ENCODE measurements at regions not wholly inside any gene's neighbourhood (a gene's known extent, or its start where the extent isn't known, plus 50 kb on each side); places are given as distances from the start of the nearest gene placed in this dataset.

DNA sequence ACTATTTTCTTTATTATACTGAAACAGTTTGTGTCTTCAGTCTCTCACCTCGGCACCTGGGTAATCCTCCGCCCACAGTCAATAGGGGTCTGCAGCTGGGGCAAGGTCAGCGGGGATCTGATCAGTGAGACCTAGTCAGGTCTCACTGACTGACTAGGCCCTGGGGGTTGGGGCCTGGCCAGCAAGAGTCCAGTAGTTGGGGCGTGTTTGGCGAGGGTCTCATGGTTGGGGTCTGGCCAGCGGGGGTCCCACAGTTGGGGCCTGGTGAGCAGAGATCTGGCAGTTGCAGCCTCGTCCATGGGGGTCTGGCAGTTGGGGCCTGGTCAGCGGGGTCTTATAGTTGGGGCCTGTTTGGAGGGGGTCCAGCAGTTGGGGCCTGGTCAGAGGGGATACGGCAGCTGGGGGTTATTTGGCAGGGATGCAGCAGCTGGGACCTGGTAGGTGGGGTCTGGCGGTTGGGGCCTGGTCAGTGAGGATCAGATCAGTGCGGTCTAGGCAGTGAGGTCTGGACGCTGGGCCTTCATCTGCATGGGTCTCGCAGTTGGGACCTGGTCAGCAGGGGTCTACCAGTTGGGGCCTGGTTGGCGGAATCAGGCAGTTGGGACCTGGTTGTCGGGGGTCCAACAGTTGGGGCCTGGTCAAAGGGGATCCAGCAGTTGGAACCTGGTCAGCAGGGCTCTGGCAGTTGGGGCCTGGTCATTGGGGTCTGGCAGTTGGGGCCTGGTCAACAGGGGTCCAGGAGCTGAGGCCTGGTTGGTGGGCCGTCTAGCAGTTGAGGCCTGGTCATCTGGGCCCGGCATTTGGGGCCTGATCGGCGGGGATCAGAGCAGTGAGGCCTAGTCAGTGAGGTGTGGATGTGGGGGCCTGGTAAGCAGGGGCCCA lies 61.1 kb upstream of the TPM4 start:
- Histone ChIP-seq H3K79me2 (ENCODE audit: insufficient read depth, low read length) (no peaks in the 10 kb centered on the region), H3K4me1 (ENCODE audit: control insufficient read depth in 1 of 2, insufficient read depth in 2 of 2, low read length in 2 of 2) (peaks cover 2 to 3% of the 10 kb centered on the region in 2 donors), H4K20me1 (ENCODE audit: insufficient read depth, low read length) (no peaks in the 10 kb centered on the region), H3K27ac (ENCODE audit: low read depth in 1 of 2, low read length in 2 of 2) (no peak overlapping the region), H3K9ac (ENCODE audit: insufficient read depth, low read length, poor library complexity, severe bottlenecking) (no peak overlapping the region), H3K4me3 (replicated peaks in 1 of 3; ENCODE audit: low read depth in 2 of 3, low read length in 3 of 3) (no peak overlapping the region), H2AFZ (ENCODE audit: insufficient read depth, low read depth, low read length, poor library complexity, severe bottlenecking) (no peak overlapping the region), H3K27me3 (ENCODE audit: control insufficient read depth in 2 of 2, insufficient read depth in 2 of 2, low read length in 2 of 2) (no peaks in the 10 kb centered on the region), H3K9me3 (replicated peaks in 1 of 2; ENCODE audit: control insufficient read depth in 1 of 2, insufficient read depth in 1 of 2, low read length in 2 of 2) (no peaks in the 10 kb centered on the region), H3K4me2 (replicated peaks; ENCODE audit: extremely low read depth, low read length, poor library complexity, severe bottlenecking) (no peak overlapping the region), H3K36me3 (replicated peaks in 1 of 2; ENCODE audit: control insufficient read depth in 1 of 2, insufficient read depth in 2 of 2, low read length in 2 of 2) (no peaks in the 10 kb centered on the region)
- peak in 1 of 3 donors; percentile 1 for DNase-seq
- 89% methylated on average over 19 of the region's 19 CpGs for WGBS (ENCODE audit: insufficient coverage)
- Mint-ChIP-seq H3K27me3 (ENCODE audit: low read depth in 3 of 3) (peaks cover 0 to 2% (median 1%) of the 10 kb centered on the region in 3 donors), H3K27ac (peak overlapping the region in 2 of 7 donors; percentile 18 to 37), H3K9me3 (peaks cover 0 to 5% (median 0%) of the 10 kb centered on the region in 7 donors), H3K36me3 (no peaks in the 10 kb centered on the region), H3K4me3 (no peak overlapping the region), H3K4me1 (peaks cover 7% of the 10 kb centered on the region)
- TF ChIP-seq, protein P1, sequence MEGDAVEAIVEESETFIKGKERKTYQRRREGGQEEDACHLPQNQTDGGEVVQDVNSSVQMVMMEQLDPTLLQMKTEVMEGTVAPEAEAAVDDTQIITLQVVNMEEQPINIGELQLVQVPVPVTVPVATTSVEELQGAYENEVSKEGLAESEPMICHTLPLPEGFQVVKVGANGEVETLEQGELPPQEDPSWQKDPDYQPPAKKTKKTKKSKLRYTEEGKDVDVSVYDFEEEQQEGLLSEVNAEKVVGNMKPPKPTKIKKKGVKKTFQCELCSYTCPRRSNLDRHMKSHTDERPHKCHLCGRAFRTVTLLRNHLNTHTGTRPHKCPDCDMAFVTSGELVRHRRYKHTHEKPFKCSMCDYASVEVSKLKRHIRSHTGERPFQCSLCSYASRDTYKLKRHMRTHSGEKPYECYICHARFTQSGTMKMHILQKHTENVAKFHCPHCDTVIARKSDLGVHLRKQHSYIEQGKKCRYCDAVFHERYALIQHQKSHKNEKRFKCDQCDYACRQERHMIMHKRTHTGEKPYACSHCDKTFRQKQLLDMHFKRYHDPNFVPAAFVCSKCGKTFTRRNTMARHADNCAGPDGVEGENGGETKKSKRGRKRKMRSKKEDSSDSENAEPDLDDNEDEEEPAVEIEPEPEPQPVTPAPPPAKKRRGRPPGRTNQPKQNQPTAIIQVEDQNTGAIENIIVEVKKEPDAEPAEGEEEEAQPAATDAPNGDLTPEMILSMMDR (IDR thresholded peaks at IDR 0.05): no peak
- intact Hi-C loops (cut with micrococcal nuclease): no loop called here

DNA sequence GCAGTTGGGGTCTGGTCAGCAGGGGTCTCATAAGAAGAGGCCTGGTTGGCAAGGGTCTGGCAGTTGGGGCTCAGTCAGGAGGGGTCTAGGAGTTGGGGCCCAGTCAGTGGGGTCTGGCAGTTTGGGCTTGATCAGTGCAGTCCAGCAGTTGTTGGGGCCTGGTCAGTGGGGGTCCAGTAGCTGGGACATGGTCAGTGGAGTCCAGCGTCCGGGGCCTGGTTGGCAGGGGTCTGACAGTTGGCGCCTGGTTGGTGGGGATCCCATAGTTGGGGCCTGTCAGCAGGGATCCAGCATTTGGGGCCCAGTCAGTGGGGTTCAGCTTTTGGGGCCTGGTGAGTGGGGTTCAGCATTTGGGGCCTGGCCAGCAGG lies 60.5 kb upstream of the TPM4 start:
- H3K4me3 ChIP-seq (replicated peaks in 1 of 3; ENCODE audit: low read depth in 2 of 3, low read length in 3 of 3): no peak overlapping the region
- Mint-ChIP-seq H3K27me3 (ENCODE audit: low read depth in 3 of 3) (peaks cover 0 to 2% (median 1%) of the 10 kb centered on the region in 3 donors), H3K27ac (peak overlapping the region in 2 of 7 donors; percentile 23 to 62), H3K9me3 (peaks cover 0 to 5% (median 0%) of the 10 kb centered on the region in 7 donors), H3K4me3 (no peak overlapping the region), H3K4me1 (peaks cover 7% of the 10 kb centered on the region), H3K36me3 (no peaks in the 10 kb centered on the region)
- no peaks in the 10 kb centered on the region for H3K9me3 ChIP-seq (replicated peaks in 1 of 2; ENCODE audit: control insufficient read depth in 1 of 2, insufficient read depth in 1 of 2, low read length in 2 of 2)
- H3K27ac ChIP-seq (ENCODE audit: low read depth in 1 of 2, low read length in 2 of 2): no peak overlapping the region
- H2AFZ ChIP-seq (ENCODE audit: insufficient read depth, low read depth, low read length, poor library complexity, severe bottlenecking): no peak overlapping the region
- no peaks in the 10 kb centered on the region for H4K20me1 ChIP-seq (ENCODE audit: insufficient read depth, low read length)
- H3K4me1 ChIP-seq (ENCODE audit: control insufficient read depth in 1 of 2, insufficient read depth in 2 of 2, low read length in 2 of 2): peaks cover 3 to 5% of the 10 kb centered on the region in 2 donors
- intact Hi-C loops (cut with micrococcal nuclease): no loop called here
- no peaks in the 10 kb centered on the region for H3K27me3 ChIP-seq (ENCODE audit: control insufficient read depth in 2 of 2, insufficient read depth in 2 of 2, low read length in 2 of 2)
- no peak overlapping the region for H3K4me2 ChIP-seq (replicated peaks; ENCODE audit: extremely low read depth, low read length, poor library complexity, severe bottlenecking)
- DNase-seq: no peak
- 61% methylated on average over 3 of the region's 3 CpGs for WGBS (ENCODE audit: insufficient coverage)
- TF ChIP-seq, protein P1 (IDR thresholded peaks at IDR 0.05): no peak
- no peaks in the 10 kb centered on the region for H3K36me3 ChIP-seq (replicated peaks in 1 of 2; ENCODE audit: control insufficient read depth in 1 of 2, insufficient read depth in 2 of 2, low read length in 2 of 2)
- no peak overlapping the region for H3K9ac ChIP-seq (ENCODE audit: insufficient read depth, low read length, poor library complexity, severe bottlenecking)
- H3K79me2 ChIP-seq (ENCODE audit: insufficient read depth, low read length): no peaks in the 10 kb centered on the region
